ENCODE measurements at regions not wholly inside any gene's neighbourhood (a gene's known extent, or its start where the extent isn't known, plus 50 kb on each side); places are given as distances from the start of the nearest gene placed in this dataset.

GRCh38 chr3:187875863-187876262, 130.6 kb upstream of the BCL6 start:
- Histone ChIP-seq H3K4me3 (ENCODE audit: low read depth, low read length) (no peak overlapping the region), H3K27ac (ENCODE audit: extremely low read depth, low read depth, low read length) (no peak overlapping the region), H3K36me3 (ENCODE audit: control insufficient read depth in 2 of 2, insufficient read depth in 1 of 2, low read length in 2 of 2) (no peaks in the 10 kb centered on the region), H3K9me3 (ENCODE audit: control insufficient read depth, insufficient read depth, low read depth, low read length) (no peaks in the 10 kb centered on the region), H3K4me1 (ENCODE audit: control insufficient read depth, insufficient read depth, low read length) (no peaks in the 10 kb centered on the region)
- TF ChIP-seq ZBTB6 (tag by site-specific recombination; IDR thresholded peaks at IDR 0.05) = no peak
- TF ChIP-seq RBAK (tag by site-specific recombination; IDR thresholded peaks at IDR 0.05) = no peak
- TF ChIP-seq KLF17 (tag by site-specific recombination; IDR thresholded peaks at IDR 0.05) = no peak
- TF ChIP-seq ZNF571 (tag by site-specific recombination; IDR thresholded peaks at IDR 0.05) = no peak
- no peak for TF ChIP-seq ZNF433 (tag by site-specific recombination; IDR thresholded peaks at IDR 0.05; ENCODE audit: low read depth)
- TF ChIP-seq ZNF518A (tag by site-specific recombination; conservative IDR thresholded peaks at IDR 0.05; ENCODE audit: low read depth) = no peak
- TF ChIP-seq KLF8 (tag by site-specific recombination; IDR thresholded peaks at IDR 0.05) = no peak
- no peak for TF ChIP-seq ZNF426 (tag by site-specific recombination; IDR thresholded peaks at IDR 0.05)
- TF ChIP-seq, protein P1, sequence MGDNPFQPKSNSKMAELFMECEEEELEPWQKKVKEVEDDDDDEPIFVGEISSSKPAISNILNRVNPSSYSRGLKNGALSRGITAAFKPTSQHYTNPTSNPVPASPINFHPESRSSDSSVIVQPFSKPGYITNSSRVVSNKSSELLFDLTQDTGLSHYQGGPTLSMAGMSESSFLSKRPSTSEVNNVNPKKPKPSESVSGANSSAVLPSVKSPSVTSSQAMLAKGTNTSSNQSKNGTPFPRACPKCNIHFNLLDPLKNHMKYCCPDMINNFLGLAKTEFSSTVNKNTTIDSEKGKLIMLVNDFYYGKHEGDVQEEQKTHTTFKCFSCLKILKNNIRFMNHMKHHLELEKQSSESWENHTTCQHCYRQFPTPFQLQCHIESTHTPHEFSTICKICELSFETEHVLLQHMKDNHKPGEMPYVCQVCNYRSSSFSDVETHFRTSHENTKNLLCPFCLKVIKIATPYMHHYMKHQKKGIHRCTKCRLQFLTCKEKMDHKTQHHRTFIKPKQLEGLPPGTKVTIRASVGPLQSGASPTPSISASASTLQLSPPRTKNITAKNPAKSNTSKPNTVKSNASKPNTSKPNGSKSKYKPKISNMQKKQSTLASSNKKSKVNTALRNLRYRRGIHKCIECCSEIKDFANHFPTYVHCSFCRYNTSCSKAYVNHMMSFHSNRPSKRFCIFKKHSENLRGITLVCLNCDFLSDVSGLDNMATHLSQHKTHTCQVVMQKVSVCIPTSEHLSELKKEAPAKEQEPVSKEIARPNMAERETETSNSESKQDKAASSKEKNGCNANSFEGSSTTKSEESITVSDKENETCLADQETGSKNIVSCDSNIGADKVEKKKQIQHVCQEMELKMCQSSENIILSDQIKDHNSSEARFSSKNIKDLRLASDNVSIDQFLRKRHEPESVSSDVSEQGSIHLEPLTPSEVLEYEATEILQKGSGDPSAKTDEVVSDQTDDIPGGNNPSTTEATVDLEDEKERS (tag by site-specific recombination; IDR thresholded peaks at IDR 0.05) = no peak
- no peak for TF ChIP-seq ZNF558 (tag by site-specific recombination; IDR thresholded peaks at IDR 0.05)
- TF ChIP-seq ZNF404 (tag by site-specific recombination; IDR thresholded peaks at IDR 0.05) = no peak
- no peak for TF ChIP-seq GLIS1 (tag by site-specific recombination; IDR thresholded peaks at IDR 0.05)
- POLR2A ChIA-PET = no interaction called here
- CTCF ChIA-PET = no interaction called here

DNA sequence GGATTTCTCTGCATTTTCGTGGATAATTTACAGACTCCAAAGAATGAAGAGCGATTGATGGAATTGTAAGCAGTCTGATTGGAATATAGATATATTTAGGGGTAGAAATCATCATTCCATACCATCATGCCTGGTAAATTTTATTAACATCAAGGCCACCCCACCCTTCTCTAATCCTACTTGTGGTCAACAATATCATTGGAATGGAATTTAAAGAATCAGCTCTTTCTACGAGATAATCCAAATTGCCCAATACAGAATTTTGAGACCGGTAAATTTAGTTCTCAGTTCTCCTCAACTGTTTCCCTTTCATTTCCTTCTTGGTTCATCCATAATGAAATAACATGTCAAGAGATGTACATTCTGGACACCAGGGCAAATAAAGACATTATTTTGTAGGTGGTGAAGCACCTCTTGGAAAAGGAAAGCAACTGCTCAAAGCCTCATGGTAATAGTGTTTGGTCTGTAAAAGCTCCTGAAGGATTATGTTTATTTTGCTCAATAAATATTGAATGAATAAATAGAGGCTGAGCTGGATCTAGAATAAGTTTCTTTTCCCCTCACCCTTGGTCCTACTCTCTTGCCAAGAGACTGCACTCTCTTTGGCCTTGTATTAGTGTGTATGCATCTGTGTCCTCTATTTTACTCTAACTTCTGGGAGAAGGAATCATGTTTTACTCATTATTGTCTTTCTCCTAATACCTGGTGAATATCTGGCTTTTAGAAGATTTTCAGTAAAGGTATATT, 133.7 kb upstream of the BCL6 start:
- H3K4me3 ChIP-seq (ENCODE audit: low read depth, low read length) = no peak overlapping the region
- no peak overlapping the region for H3K27ac ChIP-seq (ENCODE audit: extremely low read depth, low read depth, low read length)
- CTCF ChIA-PET = interaction anchor here (0.7 kb wide), 1 partner anchor 503 kb away, joined by 3 read pairs; no protein-coding TSS in a partner anchor
- POLR2A ChIA-PET = no interaction called here
- H3K36me3 ChIP-seq (ENCODE audit: control insufficient read depth in 2 of 2, insufficient read depth in 1 of 2, low read length in 2 of 2) = no peaks in the 10 kb centered on the region
- no peaks in the 10 kb centered on the region for H3K9me3 ChIP-seq (ENCODE audit: control insufficient read depth, insufficient read depth, low read depth, low read length)
- no peaks in the 10 kb centered on the region for H3K4me1 ChIP-seq (ENCODE audit: control insufficient read depth, insufficient read depth, low read length)
- no peak for TF ChIP-seq ZNF664 (tag by site-specific recombination; IDR thresholded peaks at IDR 0.05)
- TF ChIP-seq EGR2 (tag by site-specific recombination; IDR thresholded peaks at IDR 0.05; ENCODE audit: low read depth) = no peak
- TF ChIP-seq ZSCAN30 (tag by site-specific recombination; IDR thresholded peaks at IDR 0.05) = no peak
- no peak for TF ChIP-seq ZNF704 (tag by site-specific recombination; IDR thresholded peaks at IDR 0.05)
- TF ChIP-seq REPIN1 (tag by site-specific recombination; IDR thresholded peaks at IDR 0.05; ENCODE audit: low read depth) = no peak
- TF ChIP-seq OSR2 (tag by site-specific recombination; IDR thresholded peaks at IDR 0.05) = no peak
- TF ChIP-seq ZNF146 (tag by site-specific recombination; IDR thresholded peaks at IDR 0.05) = no peak
- TF ChIP-seq IKZF3 (tag by site-specific recombination; IDR thresholded peaks at IDR 0.05) = no peak
- no peak for TF ChIP-seq GLI2 (tag by site-specific recombination; IDR thresholded peaks at IDR 0.05; ENCODE audit: borderline replicate concordance, low read depth)
- no peak for TF ChIP-seq SP7 (tag by site-specific recombination; IDR thresholded peaks at IDR 0.05)

All from HEK293 (cell line).